Smooth muscle cell (in vitro differentiated cells): ENCODE measurements at regions not wholly inside any gene's neighbourhood (a gene's known extent, or its start where the extent isn't known, plus 50 kb on each side); places are given as distances from the start of the nearest gene placed in this dataset.

ENCODE experiments used
- DNase-seq: peaks from one replicate; lab custom pipeline; 2025; ENCODE audit not compliant: unreplicated experiment; lab: John Stamatoyannopoulos, UW
- H2AFZ ChIP-seq: fragments of 200-600 bp; sonication (generic); 2 replicates; pipeline ENCODE4 v1.6.0; 2016; ENCODE audit warnings: antibody characterized with exemption, low read depth, mild to moderate bottlenecking
- H3F3A ChIP-seq: fragments of 200-600 bp; sonication (generic); 2 replicates; pipeline ENCODE4 v1.6.0; 2017; ENCODE audit warnings: antibody characterized with exemption, low read depth
- H3K27ac ChIP-seq: fragments of 200-600 bp; sonication (generic); 2 replicates; pipeline ENCODE4 v1.5.1; 2016; ENCODE audit warnings: low read depth, mild to moderate bottlenecking
- H3K27me3 ChIP-seq: fragments of 200-600 bp; sonication (generic); 2 replicates; pipeline ENCODE4 v1.6.1; 2016; ENCODE audit warnings: low read depth, mild to moderate bottlenecking
- H3K36me3 ChIP-seq: fragments of 200-600 bp; sonication (generic); 2 replicates; pipeline ENCODE4 v1.5.1; 2016; ENCODE audit warnings: low read depth
- H3K4me1 ChIP-seq: fragments of 200-600 bp; sonication (generic); 2 replicates; pipeline ENCODE4 v1.5.1; 2016; ENCODE audit warnings: low read depth
- H3K4me2 ChIP-seq: fragments of 200-600 bp; sonication (generic); 2 replicates; pipeline ENCODE4 v1.6.0; 2016; ENCODE audit warnings: mild to moderate bottlenecking
- H3K4me3 ChIP-seq: fragments of 200-600 bp; sonication (generic); 2 replicates; pipeline ENCODE4 v1.5.1; 2016; ENCODE audit warnings: mild to moderate bottlenecking
- H3K79me2 ChIP-seq: fragments of 200-600 bp; sonication (generic); 2 replicates; pipeline ENCODE4 v1.6.0; 2016; ENCODE audit warnings: low read depth, mild to moderate bottlenecking
- H3K9ac ChIP-seq: fragments of 200-600 bp; sonication (generic); 2 replicates; pipeline ENCODE4 v1.6.0; 2016; ENCODE audit warnings: low read depth
- H3K9me3 ChIP-seq: fragments of 200-600 bp; sonication (generic); replicated peaks from 2 replicates; pipeline ENCODE4 v1.5.1; 2016; ENCODE audit warnings: low read depth
- H4K20me1 ChIP-seq: fragments of 200-600 bp; sonication (generic); 2 replicates; pipeline ENCODE4 v1.6.0; 2016; ENCODE audit warnings: low read depth
- WGBS: methylation state at CpG from one replicate; pipeline ENCODE4 v1.1.7; 2016; ENCODE audit warnings: low lambda C conversion rate; 5-methylcytosine and 5-hydroxymethylcytosine counted together
- TF ChIP-seq, protein P1 (sequence below): fragments of 200-600 bp; sonication (generic); IDR thresholded peaks from 2 replicates; pipeline ENCODE4 v1.5.1; 2017; ENCODE audit warnings: borderline replicate concordance, mild to moderate bottlenecking, antibody characterized with exemption; ENCODE audit not compliant: insufficient read depth, poor library complexity, severe bottlenecking

GRCh38 chr5:85590764-85591163 lies 1027.0 kb upstream of the COX7C start:
- Histone ChIP-seq H3K9me3 (peaks cover 5% of the 10 kb centered on the region), H3K9ac (no peak overlapping the region), H2AFZ (no peak overlapping the region), H3K27ac (no peak overlapping the region), H4K20me1 (no peaks in the 10 kb centered on the region), H3K4me3 (no peak overlapping the region), H3K4me1 (no peaks in the 10 kb centered on the region), H3K36me3 (no peaks in the 10 kb centered on the region), H3K27me3 (no peaks in the 10 kb centered on the region), H3K79me2 (no peaks in the 10 kb centered on the region), H3K4me2 (no peak overlapping the region), H3F3A (no peaks in the 10 kb centered on the region)
- 85% methylated on average over 2 of the region's 2 CpGs for WGBS
- DNase-seq: no peak
- TF ChIP-seq, protein P1, sequence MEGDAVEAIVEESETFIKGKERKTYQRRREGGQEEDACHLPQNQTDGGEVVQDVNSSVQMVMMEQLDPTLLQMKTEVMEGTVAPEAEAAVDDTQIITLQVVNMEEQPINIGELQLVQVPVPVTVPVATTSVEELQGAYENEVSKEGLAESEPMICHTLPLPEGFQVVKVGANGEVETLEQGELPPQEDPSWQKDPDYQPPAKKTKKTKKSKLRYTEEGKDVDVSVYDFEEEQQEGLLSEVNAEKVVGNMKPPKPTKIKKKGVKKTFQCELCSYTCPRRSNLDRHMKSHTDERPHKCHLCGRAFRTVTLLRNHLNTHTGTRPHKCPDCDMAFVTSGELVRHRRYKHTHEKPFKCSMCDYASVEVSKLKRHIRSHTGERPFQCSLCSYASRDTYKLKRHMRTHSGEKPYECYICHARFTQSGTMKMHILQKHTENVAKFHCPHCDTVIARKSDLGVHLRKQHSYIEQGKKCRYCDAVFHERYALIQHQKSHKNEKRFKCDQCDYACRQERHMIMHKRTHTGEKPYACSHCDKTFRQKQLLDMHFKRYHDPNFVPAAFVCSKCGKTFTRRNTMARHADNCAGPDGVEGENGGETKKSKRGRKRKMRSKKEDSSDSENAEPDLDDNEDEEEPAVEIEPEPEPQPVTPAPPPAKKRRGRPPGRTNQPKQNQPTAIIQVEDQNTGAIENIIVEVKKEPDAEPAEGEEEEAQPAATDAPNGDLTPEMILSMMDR: no peak

GRCh38 chr5:85591311-85591710 lies 1026.4 kb upstream of the COX7C start:
- Histone ChIP-seq H3K9me3 (no peaks in the 10 kb centered on the region), H3K27ac (no peak overlapping the region), H3K9ac (no peak overlapping the region), H4K20me1 (no peaks in the 10 kb centered on the region), H2AFZ (no peak overlapping the region), H3K4me3 (no peak overlapping the region), H3K79me2 (no peaks in the 10 kb centered on the region), H3K27me3 (no peaks in the 10 kb centered on the region), H3K4me2 (no peak overlapping the region), H3F3A (no peaks in the 10 kb centered on the region), H3K4me1 (no peaks in the 10 kb centered on the region), H3K36me3 (no peaks in the 10 kb centered on the region)
- TF ChIP-seq, protein P1: no peak
- no peak for DNase-seq
- WGBS: 57% methylated on average over 3 of the region's 3 CpGs

- Histone ChIP-seq H3F3A (no peaks in the 10 kb centered on the region), H3K4me3 (no peak overlapping the region), H2AFZ (no peak overlapping the region), H3K4me1 (no peaks in the 10 kb centered on the region), H3K9ac (no peak overlapping the region), H3K79me2 (no peaks in the 10 kb centered on the region), H3K27ac (no peak overlapping the region), H3K36me3 (no peaks in the 10 kb centered on the region), H3K9me3 (no peaks in the 10 kb centered on the region), H4K20me1 (no peaks in the 10 kb centered on the region), H3K27me3 (no peaks in the 10 kb centered on the region), H3K4me2 (no peak overlapping the region)
- TF ChIP-seq, protein P1: no peak
- DNase-seq: no peak
- 97% methylated on average over 1 of the region's 1 CpG for WGBS
Observed at GRCh38 chr5:85602843-85603242, 1014.9 kb upstream of the COX7C start.

- Histone ChIP-seq H3K4me2 (no peak overlapping the region), H3K4me1 (no peaks in the 10 kb centered on the region), H2AFZ (no peak overlapping the region), H4K20me1 (no peaks in the 10 kb centered on the region), H3K36me3 (no peaks in the 10 kb centered on the region), H3K79me2 (no peaks in the 10 kb centered on the region), H3K4me3 (no peak overlapping the region), H3K9ac (no peak overlapping the region), H3F3A (no peaks in the 10 kb centered on the region), H3K9me3 (no peaks in the 10 kb centered on the region), H3K27me3 (no peaks in the 10 kb centered on the region), H3K27ac (no peak overlapping the region)
- TF ChIP-seq, protein P1: no peak
- WGBS: 89% methylated on average over 1 of the region's 1 CpG
- DNase-seq: no peak
Observed at GRCh38 chr5:85604378-85604777, 1013.4 kb upstream of the COX7C start.
